Activated T-helper 2 cell treated with anti-CD3 and anti-CD28 coated beads, Interferon-gamma antibody, Interleukin-2, Interleukin-4, amounts not matched to agents 10 μg/mL and 5 μg/mL and 100 μg/mL, durations not matched to agents 14 hours and 24 hours and 36 hours (primary cell): ENCODE measurements at regions not wholly inside any gene's neighbourhood (a gene's known extent, or its start where the extent isn't known, plus 50 kb on each side); places are given as distances from the start of the nearest gene placed in this dataset.
"Not testable (repeated sequence)": the region's sequence is repeated elsewhere in the genome, so short reads cannot be mapped to it uniquely, and the experiment has no call there.

Experiments used
- DNase-seq: peaks from one replicate; pipeline ENCODE4 v3.0.0; 2021; ENCODE audit warnings: low spot score
- H3K27ac Mint-ChIP-seq: one replicate; pipeline ENCODE4 v1.8.0; 2021; ENCODE audit warnings: mixed read lengths
- H3K27me3 Mint-ChIP-seq: one replicate; pipeline ENCODE4 v1.8.0; 2021; ENCODE audit warnings: low read depth, mixed read lengths
- H3K36me3 Mint-ChIP-seq: one replicate; pipeline ENCODE4 v1.8.0; 2021; ENCODE audit warnings: low read depth, mixed read lengths
- H3K4me1 Mint-ChIP-seq: one replicate; pipeline ENCODE4 v1.8.0; 2021; ENCODE audit warnings: low read depth, mixed read lengths
- H3K4me3 Mint-ChIP-seq: one replicate; pipeline ENCODE4 v1.8.0; 2021; ENCODE audit warnings: low read depth, mild to moderate bottlenecking, moderate library complexity, mixed read lengths
- H3K9me3 Mint-ChIP-seq: one replicate; pipeline ENCODE4 v1.8.0; 2021; ENCODE audit warnings: mixed read lengths
- intact Hi-C: fragments of 100-400 bp; cut with micrococcal nuclease; formaldehyde crosslinking; loops from one replicate; pipeline ENCODE4 v1.15.1; 2023

GRCh38 chr1:147051136-147051535 is 113.0 kb downstream of the NBPF12 start:
- Mint-ChIP-seq H3K27ac (no peak overlapping the region), H3K4me3 (no peak overlapping the region), H3K9me3 (no peaks in the 10 kb centered on the region), H3K4me1 (peaks cover 18% of the 10 kb centered on the region), H3K36me3 (no peaks in the 10 kb centered on the region), H3K27me3 (peaks cover 24% of the 10 kb centered on the region)
- intact Hi-C loops: no loop called here
- DNase-seq: no peak

GRCh38 chr1:147050654-147051053 is 112.5 kb downstream of the NBPF12 start:
- H3K27me3 Mint-ChIP-seq: peaks cover 25% of the 10 kb centered on the region
- H3K36me3 Mint-ChIP-seq: peaks cover 2% of the 10 kb centered on the region
- H3K4me1 Mint-ChIP-seq: peaks cover 23% of the 10 kb centered on the region
- DNase-seq: no peak
- intact Hi-C loops: no loop called here
- H3K27ac Mint-ChIP-seq: no peak overlapping the region
- no peaks in the 10 kb centered on the region for H3K9me3 Mint-ChIP-seq
- H3K4me3 Mint-ChIP-seq: no peak overlapping the region

- H3K27me3 Mint-ChIP-seq: peaks cover 22% of the 10 kb centered on the region
- intact Hi-C loops, H3K36me3 Mint-ChIP-seq, H3K9me3 Mint-ChIP-seq, DNase-seq: not testable (repeated sequence)
- peak overlapping the region; percentile 34 for H3K27ac Mint-ChIP-seq
- H3K4me3 Mint-ChIP-seq: peak overlapping the region; percentile 37
- H3K4me1 Mint-ChIP-seq: peaks cover 33% of the 10 kb centered on the region
These were observed 108.8 kb downstream of the NBPF12 start for GRCh38 chr1:147046863-147047394.

GRCh38 chr1:147046189-147046862 is 108.2 kb downstream of the NBPF12 start:
- Mint-ChIP-seq H3K4me1 (peaks cover 33% of the 10 kb centered on the region), H3K9me3 (no peaks in the 10 kb centered on the region), H3K4me3 (peak overlapping the region; percentile 37), H3K27ac (peak overlapping the region; percentile 34), H3K27me3 (peaks cover 18% of the 10 kb centered on the region), H3K36me3 (peaks cover 7% of the 10 kb centered on the region)
- intact Hi-C loops: no loop called here
- DNase-seq: no peak
